ENCODE measurements at regions not wholly inside any gene's neighbourhood (a gene's known extent, or its start where the extent isn't known, plus 50 kb on each side); places are given as distances from the start of the nearest gene placed in this dataset.

GRCh38 chr3:124092811-124093210 is 100.9 kb upstream of the ROPN1 start:
- no peak for DNase-seq

GRCh38 chr3:124094496-124094895 is 102.6 kb upstream of the ROPN1 start:
- no peak for DNase-seq

GRCh38 chr3:124097362-124098131 is 105.6 kb upstream of the ROPN1 start:
- no peak for DNase-seq

GRCh38 chr3:124101643-124102042 is 109.7 kb upstream of the ROPN1 start:
- DNase-seq, result no peak

GRCh38 chr3:124107104-124107890 is 115.4 kb upstream of the ROPN1 start:
- no peak for DNase-seq

GRCh38 chr3:124108446-124108845 is 116.5 kb upstream of the ROPN1 start:
- DNase-seq, result no peak

GRCh38 chr3:124113485-124113884 is 121.6 kb upstream of the ROPN1 start:
- DNase-seq, result no peak

- no peak for DNase-seq
Measured at GRCh38 chr3:124115279-124115678, 123.4 kb upstream of the ROPN1 start.

- DNase-seq, result no peak
Measured at GRCh38 chr3:124115956-124116355, 124.0 kb upstream of the ROPN1 start.

GRCh38 chr3:124116906-124117305 is 125.0 kb upstream of the ROPN1 start:
- DNase-seq, result no peak

- no peak for DNase-seq
Measured at GRCh38 chr3:124117486-124117885, 125.6 kb upstream of the ROPN1 start.

GRCh38 chr3:124118397-124118796 is 126.5 kb upstream of the ROPN1 start:
- DNase-seq, result no peak

GRCh38 chr3:124119056-124119716 is 127.3 kb upstream of the ROPN1 start:
- DNase-seq, result no peak

- no peak for DNase-seq
Measured at GRCh38 chr3:124121379-124122312, 129.7 kb upstream of the ROPN1 start.

- no peak for DNase-seq
Measured at GRCh38 chr3:124125315-124125714, 133.4 kb upstream of the ROPN1 start.

GRCh38 chr3:124126436-124127023 is 134.6 kb upstream of the ROPN1 start:
- no peak for DNase-seq

GRCh38 chr3:124131158-124131557 is 139.2 kb upstream of the ROPN1 start:
- DNase-seq, result no peak

- DNase-seq, result no peak
Measured at GRCh38 chr3:124131580-124131979, 139.7 kb upstream of the ROPN1 start.

GRCh38 chr3:124132813-124133212 is 140.9 kb upstream of the ROPN1 start:
- no peak for DNase-seq

GRCh38 chr3:124133366-124133940 is 141.5 kb upstream of the ROPN1 start:
- DNase-seq, result no peak

- no peak for DNase-seq
Measured at GRCh38 chr3:124137216-124137615, 145.3 kb upstream of the ROPN1 start.

- no peak for DNase-seq
Measured at GRCh38 chr3:124138148-124138547, 146.2 kb upstream of the ROPN1 start.
